Stimulated activated CD4-positive, alpha-beta T cell treated with anti-CD3 and anti-CD28 coated beads, Interleukin-1b, Interleukin-23, amount 100 ng/mL, for 1 hour (primary cell): ENCODE measurements at regions not wholly inside any gene's neighbourhood (a gene's known extent, or its start where the extent isn't known, plus 50 kb on each side); places are given as distances from the start of the nearest gene placed in this dataset.

Experiments used
- DNase-seq, 2 donors: peaks; one replicate each; pipeline ENCODE4 v3.0.0-alpha.2; 2020; ENCODE audit warnings: low read depth in 2 of 2

DNA sequence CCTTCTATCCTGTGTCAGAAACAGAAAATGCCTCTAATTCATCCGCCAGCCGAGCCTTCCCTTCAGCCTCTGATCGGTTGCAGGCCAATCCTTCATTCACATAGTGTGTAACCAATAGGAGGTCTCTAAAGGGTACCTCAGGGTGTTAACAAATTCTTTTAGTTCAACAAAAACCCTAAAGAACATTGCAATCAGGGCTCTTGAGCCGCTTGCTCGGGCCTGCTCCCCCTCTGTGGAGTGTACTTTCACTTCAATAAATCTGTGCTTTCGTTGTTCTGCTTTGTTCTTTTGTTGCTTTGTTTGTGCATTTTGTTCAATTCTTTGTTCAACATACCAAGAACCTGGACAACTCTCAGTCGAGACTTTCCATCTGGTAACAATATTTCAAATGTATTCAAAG, 366.5 kb downstream of the KCTD12 start:
- DNase-seq, result no peak

DNA sequence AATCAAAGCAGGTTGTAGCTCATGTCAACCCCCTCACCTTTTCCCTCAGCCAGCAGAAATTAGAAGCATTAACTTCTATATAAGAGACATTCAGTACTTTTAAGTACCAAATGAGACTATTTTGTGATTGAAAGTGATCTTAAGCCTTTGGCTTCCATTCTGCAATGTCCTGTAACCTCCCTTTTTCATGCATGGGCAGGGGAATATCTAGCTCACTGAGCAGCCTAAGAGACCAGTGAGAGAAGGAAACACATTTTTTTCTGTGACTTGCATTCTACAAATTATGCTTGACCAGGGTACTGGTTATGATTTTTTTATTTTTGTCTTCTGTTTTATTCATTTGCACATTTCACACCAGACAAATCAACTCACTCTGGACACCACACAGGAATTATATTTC, 369.6 kb downstream of the KCTD12 start:
- DNase-seq, result no peak

DNA sequence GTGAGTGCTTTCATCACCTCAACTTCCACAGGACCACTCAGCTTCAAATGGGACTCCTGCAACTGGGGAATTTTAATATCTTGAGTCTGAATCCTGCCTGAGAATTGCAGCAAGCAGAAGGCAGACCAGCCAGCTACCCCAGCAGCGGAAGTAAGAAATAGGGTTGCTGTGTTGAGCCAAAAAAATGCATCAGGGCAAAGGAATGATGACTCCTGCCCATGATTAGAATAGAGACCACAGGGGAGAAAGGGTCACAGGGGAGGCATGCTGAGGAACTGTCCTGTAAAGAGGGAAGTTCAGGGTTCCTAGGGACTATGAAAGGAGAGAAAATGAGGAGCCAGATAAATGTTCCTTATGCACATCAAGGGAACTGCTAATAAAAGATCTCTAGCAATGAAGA, 370.2 kb downstream of the KCTD12 start:
- no peak for DNase-seq

DNA sequence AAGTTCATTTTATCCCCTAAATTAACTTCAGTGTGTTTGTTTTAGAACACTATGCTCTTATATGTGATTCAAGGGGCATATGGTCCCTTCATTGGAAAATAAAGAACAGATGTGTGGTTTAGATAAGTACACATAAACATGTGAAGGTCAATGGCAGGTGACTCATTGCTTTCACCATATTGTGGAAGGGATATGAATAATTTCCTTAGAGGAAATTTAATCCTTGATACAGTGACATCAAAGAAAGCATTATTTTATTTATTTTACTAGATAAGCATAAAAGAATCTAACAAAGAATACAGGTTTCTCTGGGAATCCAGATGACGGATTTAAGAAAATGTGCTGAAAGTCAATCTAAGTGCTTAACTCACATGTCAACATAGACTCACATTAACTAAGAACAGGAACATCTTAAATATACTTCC, 373.5 kb downstream of the KCTD12 start:
- no peak for DNase-seq

DNA sequence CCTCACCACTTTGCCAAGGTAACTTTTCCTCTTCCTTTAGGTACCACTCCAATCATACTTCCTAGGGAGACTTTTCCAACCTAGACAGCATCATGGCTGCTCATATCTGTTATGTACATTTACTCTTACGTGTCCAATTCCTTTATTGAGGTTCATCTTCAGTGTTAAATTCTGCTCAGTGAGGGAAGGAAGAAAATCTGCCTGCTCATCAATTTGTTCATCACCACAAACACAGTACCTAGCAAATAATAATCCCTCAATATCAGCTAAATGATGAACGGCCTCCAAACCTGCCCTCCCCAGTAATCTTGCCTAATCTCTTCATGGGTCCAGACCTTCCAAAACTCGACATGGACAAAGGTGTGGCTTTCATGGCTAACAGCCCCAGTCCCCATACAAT, 380.8 kb downstream of the KCTD12 start:
- no peak for DNase-seq

GRCh38 chr13:76503766-76504165, 382.4 kb downstream of the KCTD12 start:
- no peak for DNase-seq

GRCh38 chr13:76503291-76503690, 382.9 kb downstream of the KCTD12 start:
- DNase-seq, result no peak

- no peak for DNase-seq
These were observed 385.3 kb downstream of the KCTD12 start for GRCh38 chr13:76500894-76501293.

DNA sequence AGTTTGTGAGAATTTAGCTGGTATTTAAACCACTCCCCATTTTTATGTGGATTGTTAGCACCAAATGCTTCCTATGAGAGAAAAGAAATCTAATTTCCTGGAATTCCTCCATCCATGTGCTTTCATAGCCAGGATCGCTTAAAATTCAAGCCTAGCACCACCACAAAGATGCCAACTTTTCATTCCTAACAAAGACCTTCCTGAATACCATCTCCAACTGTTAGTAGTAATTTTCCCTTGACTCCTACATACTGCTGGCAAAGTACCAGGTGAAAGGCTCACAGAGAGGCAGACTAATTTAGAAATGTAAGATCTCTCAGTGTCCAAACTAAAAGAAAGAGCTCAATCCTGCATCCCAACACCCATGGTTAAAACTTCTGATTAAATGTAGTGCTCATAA, 386.3 kb downstream of the KCTD12 start:
- DNase-seq, result no peak

DNA sequence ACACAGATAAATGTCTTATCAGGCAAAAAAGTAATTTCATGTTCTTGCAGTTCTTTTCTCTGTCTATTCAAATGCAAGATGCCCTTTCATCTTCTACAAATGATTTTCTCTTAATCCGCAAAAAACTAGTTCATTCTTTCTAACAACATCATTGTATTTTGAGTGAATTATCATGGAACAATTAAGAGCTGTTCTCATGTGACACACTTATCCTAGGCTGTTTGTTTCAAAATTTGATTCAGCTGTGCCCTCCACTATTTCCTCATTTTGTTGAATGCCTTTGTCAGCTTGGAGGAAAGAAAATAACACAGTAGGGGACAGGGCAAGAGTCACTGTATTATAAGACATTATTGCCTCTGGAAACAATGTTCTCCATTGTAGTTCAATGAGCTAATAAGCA, 396.9 kb downstream of the KCTD12 start:
- DNase-seq, result no peak

DNA sequence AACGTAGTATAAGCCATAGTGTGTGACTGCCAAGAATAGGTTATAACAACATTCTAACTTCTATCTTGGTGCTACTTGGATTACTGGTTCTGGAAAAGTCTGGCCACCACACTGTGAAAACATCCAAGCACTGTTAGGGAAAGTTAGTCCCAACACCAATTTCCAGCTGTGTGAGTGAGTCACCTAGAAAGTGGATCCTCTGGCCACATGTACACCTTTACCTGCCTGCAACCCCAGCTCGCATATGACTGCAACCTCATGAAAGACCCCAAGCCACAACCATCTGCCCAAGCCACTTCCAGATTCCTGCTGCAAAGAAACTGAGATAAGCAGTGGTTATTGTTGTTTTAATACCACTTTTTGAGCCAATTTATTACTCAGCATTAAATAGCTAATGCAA, 404.5 kb downstream of the KCTD12 start:
- DNase-seq, result no peak

- DNase-seq, result no peak
These were observed 411.2 kb downstream of the KCTD12 start for GRCh38 chr13:76474966-76475365.

DNA sequence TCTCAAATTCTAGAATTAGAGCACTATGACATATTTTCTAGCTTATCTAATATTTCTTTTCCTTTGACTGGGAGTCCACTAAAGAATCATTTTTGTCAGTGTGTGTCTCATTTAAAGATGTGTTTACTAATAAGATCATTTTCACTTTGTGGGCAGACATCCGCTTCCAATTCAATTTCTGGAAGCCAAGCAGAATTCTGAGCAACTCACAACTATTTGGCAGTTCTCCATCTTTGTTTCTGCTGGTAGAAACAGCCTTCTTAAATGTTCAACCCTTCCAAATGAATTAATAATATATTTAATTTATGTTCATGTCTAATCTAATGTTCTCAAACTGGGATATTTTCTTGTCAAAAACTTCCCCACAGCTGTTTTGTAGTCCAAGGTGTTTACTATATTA, 411.8 kb downstream of the KCTD12 start:
- DNase-seq, result no peak

DNA sequence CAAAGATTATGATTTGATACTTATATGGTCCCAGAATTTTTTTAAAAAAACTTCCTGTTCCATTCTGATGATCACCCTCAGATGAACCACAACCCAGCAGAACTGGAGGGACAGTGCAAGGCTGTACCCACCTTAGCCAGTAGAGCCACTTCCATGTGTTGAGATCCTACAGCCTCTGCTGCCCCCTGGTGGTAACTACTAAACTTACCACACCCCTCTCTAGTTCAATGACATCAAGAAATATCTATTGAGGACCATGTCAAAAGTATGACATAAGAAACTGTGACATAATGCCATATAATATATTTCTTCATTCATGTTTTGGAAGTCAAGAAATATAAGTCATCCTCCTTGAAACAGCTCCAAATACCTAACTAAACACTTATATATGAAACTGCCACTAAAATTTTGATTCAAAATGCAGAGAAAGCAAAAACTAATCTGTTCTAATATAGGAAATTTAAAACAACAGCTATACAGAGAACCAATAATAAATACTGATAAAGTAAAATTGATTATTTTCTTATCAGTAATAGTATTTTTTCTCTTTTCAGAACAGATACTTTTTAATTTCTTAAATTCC, 412.6 kb downstream of the KCTD12 start:
- peak; percentile 41 to 45 for DNase-seq

GRCh38 chr13:76472916-76473315, 413.3 kb downstream of the KCTD12 start:
- no peak for DNase-seq

GRCh38 chr13:76471486-76471885, 414.7 kb downstream of the KCTD12 start:
- DNase-seq, result no peak

DNA sequence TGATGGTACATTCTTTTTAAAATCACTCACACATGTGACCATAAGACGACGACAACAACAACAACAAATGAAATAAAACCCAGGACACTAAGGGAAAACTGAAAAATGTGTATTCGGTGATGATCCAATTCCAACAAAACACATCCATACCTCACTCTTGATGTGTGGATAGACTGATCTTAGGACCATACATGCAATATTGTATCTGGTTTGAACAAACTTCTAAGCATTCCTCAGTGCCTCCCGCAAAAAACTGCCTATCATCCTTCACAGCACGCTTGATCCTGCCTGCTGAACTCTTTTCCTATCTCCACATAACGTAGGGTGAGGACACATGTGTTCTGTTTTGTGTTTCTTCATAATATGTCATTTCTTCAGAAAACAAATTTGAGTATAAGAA, 415.2 kb downstream of the KCTD12 start:
- DNase-seq, result no peak

DNA sequence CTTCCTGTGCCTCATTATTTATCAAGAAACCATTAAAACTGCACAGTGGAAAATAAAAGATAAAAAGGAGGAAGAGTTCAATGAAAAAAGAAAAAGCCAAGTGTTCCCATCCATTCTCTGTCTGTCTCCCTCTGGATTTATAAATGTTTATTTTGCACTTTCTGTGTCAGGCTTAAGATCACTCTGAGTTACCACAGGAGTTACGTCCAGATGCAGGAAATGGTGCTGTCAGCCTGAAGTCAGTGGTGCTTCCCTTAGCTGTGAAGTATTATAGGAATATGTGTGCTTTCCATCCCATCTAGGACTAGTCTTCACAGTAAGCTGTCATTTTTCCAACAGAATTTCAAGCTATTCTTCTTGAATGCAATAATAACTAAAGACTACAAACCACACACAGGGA, 420.2 kb downstream of the KCTD12 start:
- DNase-seq, result no peak

DNA sequence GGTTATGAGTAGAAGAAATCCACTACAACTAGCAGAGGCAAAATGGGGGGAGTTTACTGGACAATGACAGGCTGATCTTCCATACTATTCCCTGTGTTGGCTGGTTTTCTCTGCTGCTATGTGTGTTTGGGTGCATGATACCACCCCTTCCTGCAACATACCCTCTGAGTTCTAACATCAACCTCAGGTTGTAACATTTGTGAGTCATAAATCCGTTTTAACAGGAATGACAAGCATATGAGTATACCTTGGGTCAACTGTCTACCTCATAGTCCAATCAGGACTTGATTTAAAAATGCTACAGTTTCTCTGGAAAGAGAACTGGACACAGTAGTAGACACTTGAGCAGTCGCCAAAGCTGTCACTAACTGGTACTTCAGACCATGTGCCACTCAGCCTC, 422.9 kb downstream of the KCTD12 start:
- no peak for DNase-seq

- no peak for DNase-seq
These were observed 424.2 kb downstream of the KCTD12 start for GRCh38 chr13:76461999-76462398.

DNA sequence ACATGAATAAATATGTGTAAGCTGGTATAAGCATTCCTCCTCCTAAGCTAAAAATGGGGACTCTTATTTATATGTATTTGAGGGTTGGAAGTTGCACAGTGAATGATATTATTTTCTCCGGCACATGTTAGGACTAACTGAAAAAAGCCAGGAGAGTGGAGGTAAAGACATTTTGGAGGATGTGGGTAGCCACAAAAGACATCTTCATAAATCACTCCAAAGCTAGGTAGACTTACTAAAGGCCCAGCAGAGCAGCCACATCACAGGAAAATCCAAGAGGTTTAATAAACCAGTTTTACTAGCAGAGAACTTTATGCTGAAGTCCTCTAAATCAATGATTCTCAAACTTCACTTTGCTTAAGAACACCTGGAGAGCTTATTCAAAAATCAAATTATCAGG, 424.7 kb downstream of the KCTD12 start:
- no peak for DNase-seq

GRCh38 chr13:76459863-76460262, 426.3 kb downstream of the KCTD12 start:
- no peak for DNase-seq

- DNase-seq, result no peak
These were observed 430.2 kb downstream of the KCTD12 start for GRCh38 chr13:76455960-76456359.

GRCh38 chr13:76454991-76455390, 431.2 kb downstream of the KCTD12 start:
- no peak for DNase-seq

GRCh38 chr13:76449716-76450115, 436.5 kb downstream of the KCTD12 start:
- DNase-seq, result no peak
